H1 (cell line): ENCODE measurements at regions not wholly inside any gene's neighbourhood (a gene's known extent, or its start where the extent isn't known, plus 50 kb on each side); places are given as distances from the start of the nearest gene placed in this dataset.

Experiments
- CTCF ChIP-seq, 3 experiments: IDR thresholded peaks; 1 replicate in 2 of 3; 2 replicates in 1 of 3; pipeline versions ENCODE4 v1.5.1 to v1.6.1; 2011; ENCODE audit warnings: low read length in 3 of 3, mild to moderate bottlenecking in 3 of 3, inconsistent platforms in 2 of 3, low read depth in 1 of 3, moderate library complexity in 1 of 3; ENCODE audit not compliant: insufficient read depth in 1 of 3; ENCODE audit errors: control extremely low read depth in 1 of 3
- EP300 ChIP-seq, 2 experiments: IDR thresholded peaks; 1 replicate in 1 of 2; 2 replicates in 1 of 2; pipeline ENCODE4 v1.6.1; 2011 to 2012; ENCODE audit warnings: low read depth in 2 of 2, low read length in 2 of 2, mild to moderate bottlenecking in 2 of 2, borderline replicate concordance in 1 of 2, inconsistent platforms in 1 of 2, moderate library complexity in 1 of 2
- HDAC6 ChIP-seq: IDR thresholded peaks from one replicate; pipeline ENCODE4 v1.7.1; 2012; ENCODE audit warnings: low read depth, mild to moderate bottlenecking, inconsistent platforms, low read length, moderate library complexity
- JUND ChIP-seq: IDR thresholded peaks from 2 replicates; pipeline ENCODE4 v1.6.1; 2011; ENCODE audit warnings: mild to moderate bottlenecking, improper control_type of control experiment, low read length
- NRF1 ChIP-seq: IDR thresholded peaks from 2 replicates; pipeline ENCODE4 v1.6.1; 2011; ENCODE audit warnings: mild to moderate bottlenecking, low read depth, low read length, improper control_type of control experiment
- POLR2A ChIP-seq, 2 experiments: IDR thresholded peaks; 1 replicate in 1 of 2; 2 replicates in 1 of 2; pipeline ENCODE4 v1.6.1; 2011; ENCODE audit warnings: low read depth in 2 of 2, low read length in 2 of 2, mild to moderate bottlenecking in 2 of 2; ENCODE audit errors: control extremely low read depth in 1 of 2
- POLR2AphosphoS5 ChIP-seq: IDR thresholded peaks from 2 replicates; pipeline ENCODE4 v1.6.1; 2011; ENCODE audit warnings: low read depth, low read length
- TF ChIP-seq, protein P1 (sequence below): IDR thresholded peaks from 2 replicates; pipeline ENCODE4 v1.6.1; 2012; ENCODE audit warnings: inconsistent platforms

GRCh38 chrX:128961290-128961689 is 562.0 kb downstream of the SMARCA1 start:
- TF ChIP-seq CTCF (IDR thresholded peaks at IDR 0.05; ENCODE audit: control extremely low read depth in 1 of 3, insufficient read depth in 1 of 3, low read depth in 1 of 3, low read length in 3 of 3) (no peak), HDAC6 (no peak), POLR2A (IDR thresholded peaks at IDR 0.05; ENCODE audit: control extremely low read depth in 1 of 2, low read depth in 2 of 2, low read length in 2 of 2) (no peak), EP300 (IDR thresholded peaks at IDR 0.05; ENCODE audit: borderline replicate concordance in 1 of 2, low read depth in 2 of 2, low read length in 2 of 2) (no peak), NRF1 (no peak), POLR2AphosphoS5 (no peak), JUND (no peak)
- TF ChIP-seq, protein P1, sequence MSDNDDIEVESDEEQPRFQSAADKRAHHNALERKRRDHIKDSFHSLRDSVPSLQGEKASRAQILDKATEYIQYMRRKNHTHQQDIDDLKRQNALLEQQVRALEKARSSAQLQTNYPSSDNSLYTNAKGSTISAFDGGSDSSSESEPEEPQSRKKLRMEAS, result no peak
